Adrenal gland (tissue), 5 donors: ENCODE measurements at regions not wholly inside any gene's neighbourhood (a gene's known extent, or its start where the extent isn't known, plus 50 kb on each side); places are given as distances from the start of the nearest gene placed in this dataset.

Source experiments
- CTCF ChIP-seq, 6 experiments: fragments of 450-650 bp in 4 of 6; fragments of 200-600 bp in 2 of 6; sonication (generic) in 1 of 6; IDR thresholded peaks; 1 replicate in 5 of 6; 2 replicates in 1 of 6; pipeline versions ENCODE4 v1.5.1 to v1.8.0; 2016 to 2021; ENCODE audit warnings: antibody characterized with exemption in 6 of 6, mild to moderate bottlenecking in 2 of 6, moderate library complexity in 1 of 6
- POLR2A ChIP-seq, 2 donors: fragments of 450-650 bp; IDR thresholded peaks; one replicate each; pipeline ENCODE4 v1.6.1; 2017; ENCODE audit warnings: antibody characterized with exemption in 2 of 2, mild to moderate bottlenecking in 2 of 2, moderate library complexity in 1 of 2
- donor health status: DM: no; HTN: no; CAD: no.

GRCh38 chr7:109984729-109985128 is 1106.2 kb upstream of the LRRN3 start:
- no peak for TF ChIP-seq CTCF (IDR thresholded peaks at IDR 0.05)
- TF ChIP-seq POLR2A (IDR thresholded peaks at IDR 0.05) = no peak
